HG03108 (cell line): ENCODE measurements at regions not wholly inside any gene's neighbourhood (a gene's known extent, or its start where the extent isn't known, plus 50 kb on each side); places are given as distances from the start of the nearest gene placed in this dataset.
"Not testable (repeated sequence)": the region's sequence is repeated elsewhere in the genome, so short reads cannot be mapped to it uniquely, and the experiment has no call there.

Experiments
- ATAC-seq: cut with Tn5 transposase; IDR thresholded peaks from one replicate; pipeline ENCODE4 v1.9.1; 2021; ENCODE audit warnings: moderate library complexity; ENCODE audit not compliant: unreplicated experiment

DNA sequence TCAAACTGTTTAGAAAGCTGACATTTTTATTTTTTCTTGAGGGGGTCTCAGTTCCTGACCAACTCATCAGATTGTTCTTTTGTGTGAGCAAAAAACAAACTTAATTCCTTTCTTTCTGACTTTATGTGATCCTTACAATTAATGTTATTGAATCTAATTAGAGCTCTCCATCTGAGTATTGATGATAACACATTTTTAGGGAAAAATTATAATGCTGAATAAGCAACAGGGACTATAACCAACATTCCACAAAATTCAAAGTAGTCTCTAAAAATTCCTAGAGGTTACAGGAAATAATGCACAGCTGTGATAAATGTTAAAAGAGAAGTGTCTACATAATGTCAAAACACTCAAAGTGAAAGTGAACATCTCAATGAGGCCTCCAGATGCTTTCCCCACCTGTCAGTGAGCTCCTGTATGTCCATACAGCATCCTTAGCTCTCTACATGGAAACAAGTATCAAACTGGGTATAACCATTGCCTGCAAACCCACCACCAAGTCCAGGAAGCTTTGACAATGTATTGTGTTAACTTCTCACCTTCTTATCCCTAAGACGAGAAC lies 786.0 kb upstream of the SLC39A10 start:
- ATAC-seq: no peak

GRCh38 chr2:194867328-194867727 lies 789.7 kb upstream of the SLC39A10 start:
- ATAC-seq: no peak

- ATAC-seq: no peak
Measured at GRCh38 chr2:194854941-194855340, 802.1 kb upstream of the SLC39A10 start.

- no peak for ATAC-seq
Measured at GRCh38 chr2:194842871-194843270, 814.2 kb upstream of the SLC39A10 start.

- ATAC-seq: not testable (repeated sequence)
Measured at GRCh38 chr2:194834371-194834770, 822.7 kb upstream of the SLC39A10 start.

DNA sequence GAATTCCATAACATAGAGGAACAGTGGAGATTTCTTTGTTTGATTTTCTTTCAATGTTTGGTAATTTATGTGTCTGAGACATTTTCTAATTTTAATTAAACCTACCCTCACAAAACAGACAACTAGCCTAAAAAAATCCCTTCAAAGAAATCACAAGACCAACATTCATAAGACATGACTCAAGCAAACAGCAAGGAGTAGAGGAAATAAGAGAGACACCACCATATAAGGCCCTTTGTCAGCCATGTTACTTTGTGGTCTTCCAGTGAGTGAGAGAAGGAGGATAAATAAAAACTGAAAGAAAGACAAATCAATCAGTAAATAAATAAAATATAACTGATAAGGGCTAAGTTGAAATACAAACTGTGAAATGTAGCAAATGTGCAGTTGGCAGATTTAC lies 830.8 kb upstream of the SLC39A10 start:
- ATAC-seq: no peak

- ATAC-seq: no peak
Measured at GRCh38 chr2:194824450-194824849, 832.6 kb upstream of the SLC39A10 start.

- ATAC-seq: no peak
Measured at GRCh38 chr2:194822657-194823056, 834.4 kb upstream of the SLC39A10 start.

GRCh38 chr2:194822097-194822496 lies 834.9 kb upstream of the SLC39A10 start:
- ATAC-seq: no peak

GRCh38 chr2:194819367-194819766 lies 837.7 kb upstream of the SLC39A10 start:
- no peak for ATAC-seq

DNA sequence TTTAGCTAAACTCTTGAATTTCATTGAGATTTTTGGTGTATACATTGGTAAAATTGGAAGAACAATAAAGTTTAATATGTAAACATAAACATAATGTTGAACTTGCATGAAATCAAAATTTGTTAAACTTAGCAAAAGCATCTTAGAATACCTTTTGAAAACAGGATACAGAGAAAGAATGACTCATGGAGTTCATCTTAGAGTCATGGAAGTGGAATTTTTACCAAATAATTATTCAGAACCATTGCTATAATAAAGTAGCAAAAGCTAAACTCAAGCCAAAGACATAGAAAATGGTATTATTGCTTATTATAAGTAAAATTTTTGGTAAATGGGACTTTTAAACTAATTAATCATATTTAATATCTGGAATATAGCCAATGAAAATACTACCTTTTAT lies 841.6 kb upstream of the SLC39A10 start:
- ATAC-seq: no peak

- ATAC-seq: no peak
Measured at GRCh38 chr2:194802589-194802988, 854.4 kb upstream of the SLC39A10 start.

DNA sequence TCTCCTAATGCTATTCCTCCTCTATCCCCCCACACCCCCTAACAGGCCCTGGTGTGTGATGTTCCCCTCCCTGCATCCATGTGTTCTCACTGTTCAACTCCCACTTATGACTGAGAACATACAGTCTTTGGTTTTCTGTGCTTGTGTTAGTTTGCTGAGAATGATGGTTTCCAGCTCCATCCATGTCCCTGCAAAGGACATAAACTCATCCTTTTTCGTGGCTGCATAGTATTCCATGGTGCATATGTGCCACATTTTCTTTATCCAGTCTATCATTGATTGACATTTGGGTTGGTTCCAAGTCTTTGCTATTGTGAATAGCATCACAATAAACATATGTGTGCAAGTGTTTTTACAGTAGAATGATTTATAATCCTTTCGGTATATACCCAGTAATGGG lies 870.0 kb upstream of the SLC39A10 start:
- not testable (repeated sequence) for ATAC-seq

DNA sequence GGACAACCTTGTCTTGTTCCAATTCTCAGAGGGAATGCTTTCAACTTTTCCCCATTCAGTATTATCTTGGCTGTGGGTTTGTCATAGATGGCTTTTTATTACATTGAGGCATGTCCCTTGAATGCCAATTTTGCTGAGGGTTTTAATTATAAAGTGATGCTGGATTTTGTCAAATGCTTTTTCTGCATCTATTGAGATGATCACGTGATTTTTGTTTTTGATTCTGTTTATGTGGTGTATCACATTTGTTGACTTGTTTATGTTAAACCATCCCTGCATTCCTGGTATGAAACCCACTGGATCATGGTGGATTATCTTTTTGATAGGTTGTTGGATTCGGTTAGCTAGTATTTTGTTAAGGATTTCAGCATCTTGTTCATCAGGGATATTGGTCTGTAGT lies 885.6 kb upstream of the SLC39A10 start:
- ATAC-seq: not testable (repeated sequence)

- no peak for ATAC-seq
Measured at GRCh38 chr2:194769030-194769429, 888.0 kb upstream of the SLC39A10 start.

- ATAC-seq: no peak
Measured at GRCh38 chr2:194765723-194766122, 891.3 kb upstream of the SLC39A10 start.

GRCh38 chr2:194750926-194751325 lies 906.1 kb upstream of the SLC39A10 start:
- ATAC-seq: no peak

DNA sequence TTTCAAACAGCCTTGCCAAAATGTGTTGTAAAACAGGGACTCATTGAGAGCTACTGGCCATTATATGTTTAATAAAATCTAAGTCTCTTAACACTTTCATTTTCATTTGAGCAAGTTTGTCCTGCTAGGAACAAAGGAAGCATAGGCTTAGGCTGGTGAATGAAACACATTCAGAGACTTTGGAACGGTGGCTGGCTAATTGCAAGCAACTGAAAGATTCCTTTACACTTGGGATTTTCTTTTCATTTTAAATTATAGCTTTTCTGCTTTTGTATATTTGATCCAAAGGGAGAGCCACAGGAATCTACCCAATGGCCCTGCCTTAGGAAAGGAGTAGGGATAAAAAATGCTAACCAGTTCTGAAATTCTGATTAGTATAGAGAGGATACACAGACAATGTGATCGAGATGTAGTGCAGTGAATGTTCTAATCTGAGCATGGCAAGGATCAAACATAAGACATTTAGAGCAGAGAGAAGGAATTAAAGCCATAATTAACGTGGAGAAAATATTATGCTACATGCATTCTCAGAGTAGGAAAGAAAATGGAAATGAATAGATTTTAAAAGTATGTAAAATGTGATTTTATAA lies 911.4 kb upstream of the SLC39A10 start:
- ATAC-seq: no peak

- ATAC-seq: no peak
Measured at GRCh38 chr2:194742706-194743105, 914.3 kb upstream of the SLC39A10 start.

GRCh38 chr2:194739217-194739616 lies 917.8 kb upstream of the SLC39A10 start:
- no peak for ATAC-seq

DNA sequence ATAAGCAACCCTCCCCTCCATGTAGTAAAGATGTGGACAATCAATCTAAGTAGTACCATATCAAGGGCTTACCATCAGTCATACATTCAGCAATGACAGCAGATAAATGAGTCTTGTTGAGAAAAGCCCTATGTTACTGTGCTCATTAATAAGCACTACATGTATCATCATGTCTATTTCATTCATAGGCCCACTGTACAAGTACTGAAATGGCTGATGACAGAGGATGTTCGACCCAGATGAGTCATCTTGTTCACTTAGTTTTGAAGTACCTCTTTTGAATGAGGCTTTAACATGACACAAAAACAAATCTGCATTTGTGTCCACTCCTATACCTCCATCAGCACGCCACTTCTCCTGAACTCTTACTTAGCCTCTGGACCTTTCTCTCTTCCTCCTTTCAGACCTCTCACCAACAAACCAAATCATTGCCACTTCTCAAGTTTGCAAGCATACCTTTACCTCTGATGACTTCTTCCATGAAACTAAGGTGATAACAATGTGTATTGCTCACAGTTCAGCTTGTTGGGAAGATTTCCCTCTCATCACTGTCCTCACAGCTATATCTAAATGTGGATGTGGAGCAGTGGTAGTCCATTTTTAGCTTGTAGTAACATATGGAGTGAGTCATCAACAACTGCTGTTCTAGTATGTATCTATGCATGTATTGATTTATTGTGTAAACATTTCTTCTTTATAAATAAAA lies 921.0 kb upstream of the SLC39A10 start:
- no peak for ATAC-seq

DNA sequence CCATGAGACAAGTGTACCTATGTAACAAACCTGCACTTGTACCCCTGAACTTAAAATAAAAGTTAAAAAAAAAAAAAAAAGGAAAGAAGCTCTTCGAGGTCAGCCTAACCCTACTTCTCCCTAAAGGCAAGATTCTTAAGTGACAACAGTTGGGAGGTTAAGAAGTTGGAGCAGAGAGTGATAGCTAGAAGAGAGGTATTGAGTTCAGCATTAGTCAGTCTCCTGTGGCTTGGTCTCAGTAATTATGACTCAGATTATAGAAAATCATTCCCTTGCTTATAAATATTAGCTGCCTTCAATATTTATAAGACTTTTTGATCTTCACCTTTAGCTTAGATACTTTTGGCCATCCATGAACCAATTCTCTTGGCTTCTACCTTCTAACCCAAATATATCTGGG lies 926.8 kb upstream of the SLC39A10 start:
- no peak for ATAC-seq

- no peak for ATAC-seq
Measured at GRCh38 chr2:194725169-194725568, 931.9 kb upstream of the SLC39A10 start.
